ENCODE measurements at regions not wholly inside any gene's neighbourhood (a gene's known extent, or its start where the extent isn't known, plus 50 kb on each side); places are given as distances from the start of the nearest gene placed in this dataset.

DNA sequence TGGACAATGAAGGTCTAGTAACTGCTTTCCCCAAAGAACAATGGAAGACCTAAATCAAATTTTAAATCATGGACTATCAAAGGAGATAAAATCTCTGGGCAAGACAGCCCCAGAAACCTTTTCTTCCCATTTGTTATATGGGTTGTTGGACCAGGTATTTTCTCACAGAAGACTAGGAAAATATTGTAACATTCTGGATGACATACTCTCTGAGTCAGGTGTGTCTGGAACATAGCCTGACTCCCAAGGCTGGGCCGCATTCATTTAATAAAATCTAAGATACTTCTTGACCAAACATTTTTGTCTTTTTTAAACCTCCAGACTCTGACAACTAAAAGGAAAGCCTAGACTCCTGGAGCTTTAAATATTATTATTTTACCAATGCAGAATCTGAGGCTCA is 87.9 kb downstream of the ATP23 start:
- no peak overlapping the region for H3K27ac ChIP-seq
- TF ChIP-seq, protein P1, sequence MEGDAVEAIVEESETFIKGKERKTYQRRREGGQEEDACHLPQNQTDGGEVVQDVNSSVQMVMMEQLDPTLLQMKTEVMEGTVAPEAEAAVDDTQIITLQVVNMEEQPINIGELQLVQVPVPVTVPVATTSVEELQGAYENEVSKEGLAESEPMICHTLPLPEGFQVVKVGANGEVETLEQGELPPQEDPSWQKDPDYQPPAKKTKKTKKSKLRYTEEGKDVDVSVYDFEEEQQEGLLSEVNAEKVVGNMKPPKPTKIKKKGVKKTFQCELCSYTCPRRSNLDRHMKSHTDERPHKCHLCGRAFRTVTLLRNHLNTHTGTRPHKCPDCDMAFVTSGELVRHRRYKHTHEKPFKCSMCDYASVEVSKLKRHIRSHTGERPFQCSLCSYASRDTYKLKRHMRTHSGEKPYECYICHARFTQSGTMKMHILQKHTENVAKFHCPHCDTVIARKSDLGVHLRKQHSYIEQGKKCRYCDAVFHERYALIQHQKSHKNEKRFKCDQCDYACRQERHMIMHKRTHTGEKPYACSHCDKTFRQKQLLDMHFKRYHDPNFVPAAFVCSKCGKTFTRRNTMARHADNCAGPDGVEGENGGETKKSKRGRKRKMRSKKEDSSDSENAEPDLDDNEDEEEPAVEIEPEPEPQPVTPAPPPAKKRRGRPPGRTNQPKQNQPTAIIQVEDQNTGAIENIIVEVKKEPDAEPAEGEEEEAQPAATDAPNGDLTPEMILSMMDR (IDR thresholded peaks at IDR 0.05): no peak
- no peak for TF ChIP-seq ZFX (IDR thresholded peaks at IDR 0.05; ENCODE audit: borderline replicate concordance)

DNA sequence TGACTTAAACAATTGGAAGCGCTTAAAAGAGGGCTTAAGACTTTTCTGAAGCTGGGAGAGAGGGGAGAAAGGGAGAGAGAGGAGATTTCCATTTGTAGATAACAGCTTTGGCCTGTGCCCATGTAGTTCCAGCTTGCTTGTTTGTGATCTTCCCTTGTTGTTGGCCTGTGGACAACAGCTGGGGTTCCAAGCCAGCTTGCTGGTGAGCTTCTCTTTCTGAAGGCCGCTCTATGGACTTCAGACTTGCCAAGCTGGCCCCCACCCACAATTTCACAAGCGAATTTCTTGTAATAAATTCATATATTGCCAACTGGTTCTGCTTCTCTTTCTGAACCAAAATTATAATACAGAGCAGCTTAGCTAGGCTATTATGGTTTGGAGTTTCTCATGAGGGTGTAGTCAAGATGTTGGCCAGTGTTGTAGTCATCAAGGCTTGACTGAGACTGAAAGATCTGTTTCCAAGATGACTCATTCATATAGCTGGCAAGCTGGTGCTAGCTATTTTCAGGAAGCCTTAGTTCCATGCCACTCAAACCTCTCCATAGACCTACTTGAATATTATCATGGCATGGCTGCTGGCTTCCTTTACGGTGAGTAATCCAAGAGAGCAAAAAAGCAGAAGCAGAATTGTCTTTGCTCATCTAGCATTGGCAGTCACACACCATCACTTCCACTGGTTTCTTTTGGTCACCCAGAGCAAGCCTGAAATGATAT is 89.4 kb downstream of the ATP23 start:
- no peak overlapping the region for H3K27ac ChIP-seq
- no peak for TF ChIP-seq ZFX (IDR thresholded peaks at IDR 0.05; ENCODE audit: borderline replicate concordance)
- TF ChIP-seq, protein P1 (IDR thresholded peaks at IDR 0.05): no peak

DNA sequence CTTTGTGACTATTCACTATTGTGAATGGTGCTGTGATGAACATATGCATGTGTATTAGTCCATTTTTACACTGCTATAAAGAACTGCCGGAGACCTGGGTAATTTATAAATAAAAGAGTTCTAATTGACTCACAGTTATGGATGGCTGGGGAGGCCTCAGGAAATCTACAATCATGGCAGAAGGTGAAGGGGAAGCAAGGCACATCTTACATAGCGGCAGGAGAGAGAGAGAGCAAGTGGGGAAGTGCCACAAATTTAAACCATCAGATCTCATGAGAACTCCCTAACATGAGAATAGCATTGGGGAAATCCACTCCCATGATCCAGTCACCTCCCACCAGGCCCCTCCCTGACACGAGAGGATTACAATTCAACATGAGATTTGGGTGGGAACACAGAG is 90.8 kb downstream of the ATP23 start:
- H3K27ac ChIP-seq: no peak overlapping the region

DNA sequence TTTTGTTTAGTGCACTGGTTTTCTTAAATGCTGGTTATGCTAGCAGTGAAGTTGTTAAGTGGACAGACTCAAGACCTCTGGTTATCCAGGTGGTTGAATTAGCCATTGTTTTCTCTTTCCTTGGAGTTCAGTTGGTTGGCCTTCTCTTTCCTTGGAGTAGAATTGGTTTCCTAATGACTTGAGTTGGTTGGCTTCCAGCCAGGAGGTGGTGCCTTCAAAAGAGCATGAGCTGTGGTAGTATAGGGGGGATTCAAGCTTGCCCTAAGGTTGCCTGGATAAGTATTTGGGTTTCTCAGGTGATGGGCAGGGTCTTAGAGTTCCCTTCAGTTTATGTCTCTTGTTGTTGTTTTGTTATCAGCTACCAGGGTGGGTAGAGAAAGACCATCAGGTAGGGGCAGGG is 92.5 kb downstream of the ATP23 start:
- TF ChIP-seq ZFX (IDR thresholded peaks at IDR 0.05; ENCODE audit: borderline replicate concordance): no peak
- TF ChIP-seq, protein P1 (IDR thresholded peaks at IDR 0.05): no peak
- H3K27ac ChIP-seq: no peak overlapping the region

More for the DNA sequence above, 90.8 kb downstream of the ATP23 start:
- no peak for TF ChIP-seq ZFX (IDR thresholded peaks at IDR 0.05; ENCODE audit: borderline replicate concordance)
- TF ChIP-seq, protein P1 (IDR thresholded peaks at IDR 0.05): no peak

DNA sequence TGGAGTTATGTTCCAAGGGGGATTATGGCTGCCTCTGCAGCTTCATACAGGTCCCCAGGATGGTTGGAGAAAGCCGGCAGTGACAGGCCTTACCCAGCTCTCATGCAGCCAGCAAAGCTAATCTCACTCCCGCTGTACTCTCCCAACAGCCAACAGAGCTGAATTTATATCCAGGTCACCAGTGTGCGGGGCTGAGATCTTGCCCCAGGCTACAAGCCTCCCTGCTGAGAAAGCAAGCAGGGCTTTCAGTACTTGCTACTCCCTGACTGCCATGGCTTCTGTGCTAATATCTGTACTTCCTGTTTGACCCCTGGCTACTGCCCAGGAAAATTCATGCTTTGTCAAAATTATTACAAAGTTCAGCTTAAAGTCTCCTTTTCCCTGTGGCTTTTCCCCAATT is 92.9 kb downstream of the ATP23 start:
- H3K27ac ChIP-seq: no peak overlapping the region
- TF ChIP-seq, protein P1 (IDR thresholded peaks at IDR 0.05): no peak
- TF ChIP-seq ZFX (IDR thresholded peaks at IDR 0.05; ENCODE audit: borderline replicate concordance): no peak

DNA sequence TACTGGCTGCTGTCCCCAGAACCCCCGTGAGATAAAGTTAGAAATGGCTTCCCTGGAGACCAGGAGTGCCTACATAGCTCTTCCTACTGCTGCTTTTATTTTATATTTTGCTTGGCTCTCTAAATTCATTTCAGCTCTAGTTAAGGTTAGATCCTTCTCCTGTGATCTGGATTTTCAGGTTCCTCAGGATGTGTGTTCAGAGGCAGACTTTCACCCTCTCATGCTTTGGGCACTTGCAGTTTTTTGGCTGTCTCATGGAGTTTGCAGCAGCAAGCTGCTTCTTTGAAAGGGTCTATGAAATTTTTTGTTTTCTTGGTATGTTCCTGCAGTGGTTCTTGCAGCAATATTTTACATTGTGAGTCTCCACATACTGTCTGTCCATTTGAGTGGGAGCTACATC is 93.3 kb downstream of the ATP23 start:
- TF ChIP-seq, protein P1 (IDR thresholded peaks at IDR 0.05): no peak
- TF ChIP-seq ZFX (IDR thresholded peaks at IDR 0.05; ENCODE audit: borderline replicate concordance): no peak
- no peak overlapping the region for H3K27ac ChIP-seq

DNA sequence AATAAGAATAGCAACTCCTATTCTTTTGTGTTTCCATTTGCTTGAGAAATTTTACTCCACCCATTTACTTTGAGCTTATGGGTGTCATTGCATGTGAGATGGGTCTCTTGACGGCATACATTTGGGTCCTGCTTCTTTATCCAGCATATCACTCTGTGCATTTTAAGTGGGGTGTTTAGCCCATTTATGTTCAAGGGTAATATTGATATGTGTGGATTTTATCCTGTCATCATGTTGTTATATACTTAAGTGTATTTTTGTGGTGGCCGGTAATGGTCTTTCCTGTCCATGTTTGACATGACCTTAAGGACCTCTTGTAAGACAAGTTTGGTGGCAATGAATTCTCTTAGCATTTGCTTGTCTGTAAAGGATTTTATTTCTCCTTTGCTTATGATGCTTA is 100.1 kb downstream of the ATP23 start:
- H3K27ac ChIP-seq: no peak overlapping the region
- no peak for TF ChIP-seq ZFX (IDR thresholded peaks at IDR 0.05; ENCODE audit: borderline replicate concordance)
- TF ChIP-seq, protein P1 (IDR thresholded peaks at IDR 0.05): no peak
